Psoas muscle (tissue), 7 donors: ENCODE measurements at regions not wholly inside any gene's neighbourhood (a gene's known extent, or its start where the extent isn't known, plus 50 kb on each side); places are given as distances from the start of the nearest gene placed in this dataset.

Experiments used
- ATAC-seq, 4 donors: fragments of 200-7000 bp; cut with Tn5 transposase; one replicate each; pipeline ENCODE4 v1.9.1; 2020; ENCODE audit warnings: moderate library complexity in 3 of 4, mild to moderate bottlenecking in 2 of 4
- DNase-seq, 2 donors: peaks; one replicate each; pipeline ENCODE4 v3.0.0-alpha.2; 2020
- H3K27ac ChIP-seq: fragments of 200-600 bp; one replicate; pipeline ENCODE4 v1.8.0; 2022
- H3K27me3 ChIP-seq, 3 donors: fragments of 200-600 bp in 1 of 3; one replicate each; pipeline versions ENCODE4 v1.6.1 to v1.8.0; 2013 to 2022; ENCODE audit warnings: low read length in 2 of 3, mild to moderate bottlenecking in 2 of 3, moderate library complexity in 1 of 3; ENCODE audit not compliant: insufficient read depth in 3 of 3
- H3K36me3 ChIP-seq, 2 donors: fragments of 200-600 bp in 1 of 2; one replicate each; pipeline versions ENCODE4 v1.6.1 to v1.8.0; 2013 to 2022; ENCODE audit warnings: low read depth in 1 of 2, mild to moderate bottlenecking in 1 of 2, moderate library complexity in 1 of 2; ENCODE audit not compliant: insufficient read depth in 1 of 2
- H3K4me1 ChIP-seq: fragments of 200-600 bp; one replicate; pipeline ENCODE4 v1.8.0; 2022
- H3K4me3 ChIP-seq: fragments of 200-600 bp; one replicate; pipeline ENCODE4 v1.8.0; 2022; ENCODE audit warnings: mild to moderate bottlenecking
- H3K9me3 ChIP-seq: fragments of 200-600 bp; one replicate; pipeline ENCODE4 v1.8.0; 2022
- CTCF ChIP-seq: fragments of 200-600 bp; IDR thresholded peaks from one replicate; pipeline ENCODE4 v1.8.0; 2022; ENCODE audit warnings: antibody characterized with exemption
- WGBS, 3 donors: extraction: QIAGEN DNeasy Blood & Tissue Kit; methylation state at CpG; one replicate each; pipeline versions ENCODE4 v1.1.6 to v1.1.7; 2013; 5-methylcytosine and 5-hydroxymethylcytosine counted together
- intact Hi-C, 2 donors: fragments of 100-400 bp; cut with DNase I; formaldehyde crosslinking; loops; one replicate each; pipeline versions ENCODE4 v1.11.0 to v1.14.2; 2022
- donor health status: healthy with polysubstance abuse.
- donor health status: DM: no; HTN: no; CAD: no; lungs with moderate emphysema.
- donor health status: Bipolar disorder and iron deficiency.
- donor health status: healthy.
- donor health status: DM: yes; HTN: yes; CAD: no.
- donor health status: DM: no; HTN: no; CAD: no.
- donor health status: DM: yes; HTN: yes; CAD: no.

GRCh38 chr22:27066856-27067255 is 409.5 kb downstream of the MIAT start:
- TF ChIP-seq CTCF: no peak
- WGBS, 3 donors: 40 to 54% (median 49%) methylated on average over 12 of the region's 12 CpGs
- Histone ChIP-seq H3K36me3 (no peaks in the 10 kb centered on the region), H3K27me3 (peaks cover 2 to 50% (median 7%) of the 10 kb centered on the region in 3 donors), H3K4me1 (no peaks in the 10 kb centered on the region), H3K4me3 (no peak overlapping the region), H3K27ac (no peak overlapping the region), H3K9me3 (no peaks in the 10 kb centered on the region)
- DNase-seq: no peak
- intact Hi-C loops: no loop called here
- no peak for ATAC-seq

DNA sequence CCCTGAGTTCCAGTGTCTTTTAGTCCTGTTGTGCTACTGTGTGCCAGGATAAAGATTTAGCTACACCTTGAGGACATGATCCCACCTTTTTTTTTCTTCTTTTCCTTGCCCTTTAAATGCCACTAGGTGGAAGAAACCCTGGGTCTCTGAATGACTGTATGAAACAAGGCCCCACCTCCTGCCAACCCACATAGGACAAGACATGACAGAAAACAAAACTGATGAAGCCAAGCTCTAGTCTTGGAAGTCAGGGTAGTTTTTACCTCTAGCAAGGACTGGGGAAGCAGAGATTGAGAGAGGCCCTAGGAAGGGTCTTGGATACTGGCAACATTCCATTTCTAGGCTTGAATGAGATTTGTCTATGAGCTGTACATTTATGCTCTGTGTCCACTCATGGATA is 410.7 kb downstream of the MIAT start:
- Histone ChIP-seq H3K4me3 (no peak overlapping the region), H3K36me3 (no peaks in the 10 kb centered on the region), H3K27ac (no peak overlapping the region), H3K4me1 (no peaks in the 10 kb centered on the region), H3K27me3 (peaks cover 2 to 60% (median 8%) of the 10 kb centered on the region in 3 donors), H3K9me3 (no peaks in the 10 kb centered on the region)
- intact Hi-C loops: no loop called here
- TF ChIP-seq CTCF: no peak
- DNase-seq (no peak), ATAC-seq (no peak)

- no peaks in the 10 kb centered on the region for H3K36me3 ChIP-seq
- no peaks in the 10 kb centered on the region for H3K9me3 ChIP-seq
- DNase-seq (no peak), ATAC-seq (no peak)
- intact Hi-C loops: no loop called here
- no peak overlapping the region for H3K4me3 ChIP-seq
- no peak overlapping the region for H3K27ac ChIP-seq
- no peak for TF ChIP-seq CTCF
- peaks cover 0 to 68% (median 13%) of the 10 kb centered on the region in 3 donors for H3K27me3 ChIP-seq
- no peaks in the 10 kb centered on the region for H3K4me1 ChIP-seq
- WGBS, 3 donors: 36 to 46% (median 42%) methylated on average over 8 of the region's 8 CpGs
Measured at GRCh38 chr22:27070594-27070993, 413.2 kb downstream of the MIAT start.

DNA sequence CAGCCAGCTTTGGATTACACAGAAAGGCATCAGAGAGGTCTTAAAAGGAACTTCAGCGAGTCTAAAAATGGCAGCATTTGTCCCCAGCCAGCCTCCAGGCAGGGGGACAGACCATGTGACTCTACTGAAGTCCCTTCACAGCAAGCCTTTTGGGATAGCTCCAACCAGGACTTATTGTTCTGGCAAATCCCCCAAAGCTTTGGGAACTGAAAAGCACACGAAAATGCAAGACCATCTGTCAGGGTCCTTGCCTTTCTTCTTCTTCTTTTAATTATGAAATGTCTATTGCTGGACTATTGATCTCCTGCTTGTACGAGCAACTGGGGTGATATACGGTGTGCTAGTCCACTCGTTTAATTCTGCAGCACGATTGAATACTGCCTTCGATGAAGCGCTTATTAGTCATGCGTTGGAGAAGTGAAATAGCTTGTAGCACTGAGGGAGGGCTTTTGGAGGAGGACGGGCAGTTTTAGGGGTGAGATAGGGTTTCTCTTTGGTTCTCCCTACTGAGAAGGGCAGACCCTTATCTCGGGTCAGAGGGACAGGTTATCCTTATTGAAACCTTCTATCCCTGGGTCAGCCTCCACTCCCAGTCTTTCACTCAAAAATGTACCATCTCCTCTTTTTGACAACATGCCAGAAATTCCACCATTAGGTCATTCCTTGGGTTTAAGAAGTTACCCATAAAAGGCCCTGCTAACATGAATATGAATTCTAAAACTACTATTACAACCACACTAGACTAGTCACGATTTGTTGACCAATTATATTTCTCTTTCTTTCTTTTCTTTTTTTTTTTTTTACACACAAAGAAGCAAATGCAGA is 416.4 kb downstream of the MIAT start:
- ATAC-seq: no peak
- no peaks in the 10 kb centered on the region for H3K4me1 ChIP-seq
- no peak overlapping the region for H3K27ac ChIP-seq
- no peak for TF ChIP-seq CTCF
- H3K27me3 ChIP-seq: peaks cover 0 to 71% (median 13%) of the 10 kb centered on the region in 3 donors
- DNase-seq: no peak
- no peaks in the 10 kb centered on the region for H3K36me3 ChIP-seq
- intact Hi-C loops: no loop called here
- 21 to 27% (median 24%) methylated on average over 12 of the region's 12 CpGs for WGBS, 3 donors
- no peak overlapping the region for H3K4me3 ChIP-seq
- no peaks in the 10 kb centered on the region for H3K9me3 ChIP-seq
